CD4-positive, alpha-beta T cell treated with Interleukin-6 at 100 ng/mL for 8 hours (primary cell): ENCODE measurements at regions not wholly inside any gene's neighbourhood (a gene's known extent, or its start where the extent isn't known, plus 50 kb on each side); places are given as distances from the start of the nearest gene placed in this dataset.
"Not testable (repeated sequence)": the region's sequence is repeated elsewhere in the genome, so short reads cannot be mapped to it uniquely, and the experiment has no call there.

Experiments
- DNase-seq: peaks from one replicate; pipeline ENCODE4 v3.0.0-alpha.2; 2020; ENCODE audit warnings: mixed read lengths, low spot score

DNA sequence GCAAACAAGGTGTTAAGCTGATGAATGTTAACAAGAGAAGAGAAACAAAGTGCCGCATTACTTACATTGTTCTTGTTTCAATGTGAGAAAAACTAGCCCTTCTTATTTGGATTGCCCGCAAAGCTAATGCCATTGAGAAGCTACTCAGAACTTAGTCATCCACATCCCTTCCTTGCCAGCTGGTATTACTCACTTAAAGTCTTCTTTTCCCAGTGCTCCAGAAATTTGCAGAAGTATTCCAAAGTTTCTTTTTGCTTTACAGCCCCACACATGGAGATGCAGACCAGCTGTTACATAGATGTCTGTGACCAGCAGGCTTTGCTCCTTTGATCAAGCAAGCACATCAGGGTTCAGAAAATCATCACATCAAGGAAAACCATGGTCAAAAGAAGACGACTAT, 529.0 kb downstream of the TBC1D32 start:
- no peak for DNase-seq

DNA sequence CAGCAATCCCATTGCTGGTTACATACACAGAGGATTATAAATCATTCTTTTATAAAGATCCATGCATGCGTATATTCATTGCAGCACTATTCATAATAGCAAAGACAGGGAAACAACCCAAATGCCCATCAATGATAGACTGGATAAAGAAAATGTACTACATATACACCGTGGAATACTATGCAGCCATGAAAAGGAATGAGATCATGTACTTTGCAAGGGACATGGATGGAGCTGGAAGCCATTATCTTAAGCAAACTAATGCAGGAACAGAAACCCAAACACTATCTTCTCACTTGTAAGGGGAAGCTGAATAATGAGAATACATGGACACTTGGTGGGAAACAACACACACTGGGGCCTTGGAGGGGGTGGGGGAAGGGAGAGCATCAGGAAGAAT, 529.7 kb downstream of the TBC1D32 start:
- DNase-seq, result no peak

DNA sequence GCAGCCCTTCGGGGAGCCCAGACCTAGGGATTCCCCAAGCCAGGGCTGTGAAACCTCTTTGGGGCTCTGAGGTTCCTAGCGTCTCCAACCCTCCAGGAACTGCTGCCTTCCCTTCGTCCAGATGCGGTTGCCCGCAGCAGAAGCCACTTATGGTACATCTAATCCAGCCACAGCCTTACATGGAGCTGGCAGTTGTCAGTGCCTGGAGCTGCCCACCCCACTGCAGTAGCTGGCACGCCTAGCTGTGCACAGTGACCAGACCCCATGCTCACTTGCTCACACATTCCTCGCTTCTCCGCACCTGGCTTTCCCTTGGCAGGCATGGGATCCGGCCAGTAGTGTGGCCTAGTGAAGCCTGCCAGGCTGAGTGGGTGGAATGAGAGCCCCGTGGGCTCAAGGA, 547.6 kb downstream of the TBC1D32 start:
- no peak for DNase-seq

DNA sequence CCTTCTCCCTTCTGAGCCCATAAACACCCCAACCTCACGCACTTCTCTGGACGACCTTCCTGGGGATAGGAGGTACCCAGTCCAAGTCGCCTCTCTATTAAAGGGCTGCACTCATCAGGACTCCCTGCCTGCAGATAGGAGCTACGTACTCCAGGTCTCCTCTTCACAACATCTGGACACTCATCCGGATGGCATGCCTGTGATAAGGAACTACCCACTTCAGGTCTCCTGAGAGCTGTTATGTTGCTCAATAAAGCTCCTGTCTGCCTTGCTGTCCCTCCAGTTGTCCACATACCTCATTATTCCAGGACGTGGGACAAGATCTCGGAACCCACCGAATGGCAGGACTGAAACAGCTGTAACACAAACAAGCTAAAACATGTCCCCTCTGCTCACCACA, 548.0 kb downstream of the TBC1D32 start:
- no peak for DNase-seq

DNA sequence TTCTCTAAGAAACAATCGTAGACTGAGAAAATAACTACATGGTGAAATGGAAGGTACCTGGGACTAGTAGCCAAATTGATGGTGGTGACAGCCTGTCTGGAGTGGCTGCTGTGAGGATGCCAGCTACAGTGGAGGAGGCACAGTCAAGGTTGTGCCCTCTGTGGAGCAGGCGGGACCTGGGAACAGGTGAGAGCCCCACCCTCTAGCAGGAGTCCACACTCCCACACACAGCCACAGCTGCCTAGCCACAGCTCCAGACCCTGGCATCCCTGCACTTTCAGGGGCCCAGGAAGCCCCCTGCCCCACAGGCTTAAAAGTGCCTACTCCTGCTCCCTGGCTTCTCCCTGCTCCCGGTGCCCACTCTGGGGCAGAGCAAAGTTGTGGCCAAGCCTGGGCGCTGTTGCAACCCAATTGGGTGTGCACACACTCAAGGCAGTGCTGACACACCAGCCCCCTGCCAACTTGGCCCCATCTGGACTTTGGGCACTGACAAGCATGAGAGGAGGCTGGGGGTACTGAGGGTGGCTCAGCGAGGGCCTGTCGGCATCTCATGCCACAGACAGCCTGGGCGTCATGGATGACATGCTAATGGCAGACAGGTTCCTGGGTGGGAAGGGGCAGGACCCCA, 548.7 kb downstream of the TBC1D32 start:
- DNase-seq, result no peak

DNA sequence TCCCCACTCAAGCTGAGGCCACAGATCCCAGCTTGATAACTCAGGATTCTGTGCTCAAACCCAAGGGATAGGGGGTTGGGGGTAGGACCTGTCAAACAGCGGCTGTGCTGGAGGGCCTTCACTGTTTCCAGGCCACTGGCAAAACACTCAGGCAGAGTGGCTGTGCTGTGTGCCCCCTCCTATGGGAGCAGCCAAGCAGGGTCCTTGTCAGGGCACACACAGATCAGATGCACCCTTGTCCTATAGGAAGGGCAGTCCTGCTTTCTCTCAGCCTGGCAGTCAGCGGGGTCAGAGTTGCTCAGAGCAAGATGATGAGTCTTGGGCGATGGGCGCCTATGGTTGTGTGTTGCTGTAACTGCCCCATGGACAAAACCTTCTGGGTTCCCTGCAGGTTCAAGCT, 554.8 kb downstream of the TBC1D32 start:
- DNase-seq, result no peak

DNA sequence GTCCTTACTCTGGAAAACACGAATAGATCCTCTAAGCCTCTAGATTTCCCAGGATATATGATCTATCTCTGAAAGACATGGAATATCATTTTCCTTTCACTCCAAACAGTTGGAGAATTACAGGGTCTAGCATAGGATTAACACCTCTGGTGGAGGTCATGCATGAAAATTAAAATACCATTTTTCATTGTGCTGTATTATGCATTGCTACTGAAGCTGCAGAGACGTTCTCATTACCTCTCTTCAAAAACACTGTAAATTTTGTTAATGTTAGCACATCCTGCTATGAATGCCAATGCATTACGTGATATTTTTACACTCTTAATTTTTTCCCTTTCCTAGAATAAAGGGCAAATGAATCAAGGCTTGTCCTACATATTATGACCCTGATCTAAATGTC, 558.6 kb downstream of the TBC1D32 start:
- DNase-seq, result no peak

DNA sequence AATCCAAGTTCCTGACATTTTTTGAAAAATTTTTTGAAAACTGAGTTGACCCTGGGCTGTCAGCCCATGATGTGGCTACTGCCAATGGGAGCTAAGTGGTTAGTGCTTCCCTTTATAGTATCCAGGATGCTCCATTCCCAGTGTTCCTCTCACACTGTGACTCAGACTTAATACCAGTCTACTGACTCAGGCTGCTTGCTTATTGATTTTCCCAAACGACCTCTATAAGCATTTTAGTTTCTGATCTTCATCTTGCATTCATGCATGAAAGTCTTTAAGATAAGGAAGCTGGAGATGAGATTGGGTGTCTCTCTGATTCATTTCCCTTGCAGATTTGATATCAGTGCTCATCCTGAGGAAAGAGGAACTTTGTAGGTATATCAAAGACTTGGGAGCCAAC, 560.0 kb downstream of the TBC1D32 start:
- no peak for DNase-seq

DNA sequence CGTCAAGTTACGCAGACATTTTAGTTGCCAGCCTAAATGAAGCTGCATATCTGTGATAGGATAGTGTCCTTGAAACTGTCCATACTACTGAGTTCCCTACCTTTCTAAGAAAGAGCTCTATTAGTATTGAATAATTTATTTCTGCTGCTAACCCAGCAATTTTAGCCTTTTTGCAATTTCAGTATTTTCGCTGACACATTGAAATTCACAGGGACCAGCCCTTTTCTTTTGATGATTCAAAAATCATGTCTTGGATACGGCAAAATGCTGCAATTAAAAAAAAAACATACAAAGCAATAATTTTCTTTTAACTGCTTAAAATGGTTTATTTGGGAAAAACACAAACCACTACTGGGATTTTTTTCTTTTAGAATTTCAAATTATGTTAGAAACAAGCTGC, 563.3 kb downstream of the TBC1D32 start:
- no peak for DNase-seq

DNA sequence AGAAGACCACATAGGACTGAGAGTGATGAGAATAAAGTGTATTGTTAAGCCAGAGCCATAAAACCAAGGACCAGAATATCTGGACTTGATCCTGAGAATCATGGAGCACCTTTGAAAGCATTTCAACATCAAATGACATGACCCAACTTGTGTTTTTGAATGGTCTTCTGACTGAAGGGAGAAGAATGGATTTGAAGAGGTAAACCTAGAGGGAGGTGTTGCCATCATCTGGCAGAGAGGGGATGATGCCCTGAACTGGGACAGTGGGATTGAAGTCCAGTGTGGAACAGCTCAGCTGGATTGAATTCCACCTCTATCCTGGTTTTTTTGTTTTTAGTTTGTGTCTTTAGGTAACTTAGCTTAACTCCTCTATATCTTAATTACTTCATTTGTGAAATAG, 570.0 kb downstream of the TBC1D32 start:
- DNase-seq, result no peak

DNA sequence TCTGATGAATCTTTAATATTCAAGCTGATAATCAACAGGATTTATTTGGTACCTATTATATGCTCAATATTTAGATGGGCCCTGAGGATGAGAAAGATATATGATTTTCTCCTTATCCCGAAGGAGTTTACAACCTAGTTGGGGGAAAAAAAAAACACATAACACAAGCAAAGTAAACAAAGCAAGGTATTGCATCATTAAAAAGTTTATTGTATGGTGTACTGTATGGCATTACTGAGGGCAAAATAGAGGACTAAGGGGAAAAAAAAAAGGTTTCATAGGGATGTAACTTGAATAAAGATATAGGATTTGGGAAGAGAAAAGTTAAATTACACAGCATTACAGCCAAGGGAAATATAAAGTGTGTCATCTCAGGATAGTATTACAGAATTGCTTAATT, 574.7 kb downstream of the TBC1D32 start:
- DNase-seq, result no peak

DNA sequence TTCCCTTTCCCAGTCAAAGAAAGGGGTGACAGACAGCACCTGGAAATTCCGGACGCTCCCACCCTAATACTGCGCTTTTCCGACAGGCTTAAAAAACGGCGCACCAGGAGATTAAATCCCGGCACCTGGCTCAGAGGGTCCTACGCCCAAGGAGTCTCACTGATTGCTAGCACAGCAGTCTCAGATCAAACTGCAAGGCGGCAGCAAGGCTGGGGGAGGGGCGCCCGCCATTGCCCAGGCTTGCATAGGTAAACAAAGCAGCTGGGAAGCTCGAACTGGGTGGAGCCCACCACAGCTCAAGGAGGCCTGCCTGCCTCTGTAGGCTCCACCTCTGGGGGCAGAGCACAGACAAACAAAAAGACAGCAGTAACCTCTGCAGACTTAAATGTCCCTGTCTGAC, 585.7 kb downstream of the TBC1D32 start:
- DNase-seq, result not testable (repeated sequence)

DNA sequence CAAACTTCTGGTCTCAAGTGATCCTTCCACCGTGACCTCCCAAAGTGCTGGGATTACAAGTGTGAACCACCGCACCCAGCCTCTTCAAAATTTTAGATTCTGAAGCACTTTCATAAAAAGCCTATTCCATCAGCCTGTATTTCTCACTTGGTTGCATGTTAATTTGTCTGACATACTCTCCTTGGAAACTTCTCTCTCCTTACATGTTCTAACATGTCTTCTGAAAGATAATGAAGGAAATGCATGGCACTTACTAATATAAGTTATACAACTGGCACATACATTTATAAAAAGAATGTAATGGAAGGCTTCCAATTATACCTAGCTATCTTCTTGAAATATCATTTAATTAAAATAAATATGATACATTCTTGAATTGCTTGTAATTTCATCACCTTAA, 597.5 kb downstream of the TBC1D32 start:
- no peak for DNase-seq

DNA sequence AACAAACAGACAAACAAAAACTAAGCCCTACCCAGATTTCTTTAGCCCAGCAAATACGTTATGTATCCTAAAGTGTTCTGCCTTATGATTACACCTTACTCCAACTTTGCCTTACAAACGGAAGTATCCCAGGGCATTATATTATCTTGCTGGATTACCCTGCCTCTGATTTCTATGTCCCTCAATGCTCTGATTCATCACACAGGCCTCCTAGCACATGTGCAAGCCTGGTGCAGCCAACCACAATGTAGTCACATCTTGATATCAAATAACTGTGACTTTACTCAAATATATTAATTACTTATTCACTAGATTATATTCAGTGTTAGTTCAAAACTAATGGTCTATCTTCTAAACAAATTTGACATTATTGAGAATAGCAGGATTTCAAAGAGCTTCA, 598.6 kb downstream of the TBC1D32 start:
- no peak for DNase-seq

DNA sequence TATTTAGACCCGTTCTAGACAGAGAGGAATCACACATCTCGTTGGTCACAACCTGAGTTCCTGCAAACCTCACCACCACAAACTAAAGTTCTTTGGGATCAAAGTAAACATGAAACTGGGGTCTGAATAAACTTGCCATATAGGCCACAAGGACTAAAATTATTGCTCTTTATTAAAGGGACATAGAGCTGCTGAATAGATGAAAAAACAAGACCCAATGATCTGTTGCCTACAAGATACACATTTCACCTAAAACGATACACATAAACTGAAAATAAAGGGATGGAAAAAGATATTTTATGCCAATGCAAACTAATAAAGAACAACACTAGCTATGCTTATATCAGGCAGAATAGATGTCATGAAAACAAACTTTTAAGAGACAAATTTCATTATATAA, 623.0 kb downstream of the TBC1D32 start:
- DNase-seq, result no peak

DNA sequence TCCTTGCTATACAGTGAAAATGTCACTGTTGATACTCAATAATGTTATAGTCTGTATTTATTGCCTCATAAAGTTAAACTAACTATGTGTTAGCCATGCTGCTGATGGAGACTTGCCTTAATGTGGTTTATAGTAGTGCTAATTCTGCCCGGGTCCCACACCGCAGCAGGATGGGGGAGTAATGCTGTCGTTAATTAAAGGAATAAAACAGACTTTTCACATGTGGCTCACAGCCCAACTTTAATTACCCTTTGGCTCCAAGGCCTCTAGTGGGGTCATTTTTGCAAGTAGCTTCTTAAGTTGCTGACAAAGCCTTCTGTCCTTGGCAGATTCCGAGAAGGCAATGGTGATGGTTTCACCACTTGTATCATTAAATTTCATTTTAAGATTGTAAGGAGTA, 634.3 kb downstream of the TBC1D32 start:
- DNase-seq, result no peak

DNA sequence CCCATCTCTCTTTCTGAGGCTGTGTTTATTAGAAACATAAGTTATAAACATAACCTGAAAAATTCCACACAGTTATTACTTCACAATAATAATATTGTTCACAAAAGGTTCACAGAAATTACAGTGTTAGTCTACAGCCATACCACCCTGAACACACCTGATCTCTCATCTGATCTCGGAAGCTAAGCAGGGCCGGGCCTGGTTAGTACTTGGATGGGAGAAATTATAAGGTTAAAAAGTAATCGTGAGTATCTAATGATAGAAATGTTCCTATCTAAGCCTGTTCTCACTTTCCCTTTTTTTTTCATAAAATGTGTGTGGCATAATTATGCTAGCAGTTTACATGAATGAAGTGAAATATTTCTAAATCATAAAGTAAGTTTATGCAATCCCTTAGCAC, 647.8 kb downstream of the TBC1D32 start:
- DNase-seq, result no peak

DNA sequence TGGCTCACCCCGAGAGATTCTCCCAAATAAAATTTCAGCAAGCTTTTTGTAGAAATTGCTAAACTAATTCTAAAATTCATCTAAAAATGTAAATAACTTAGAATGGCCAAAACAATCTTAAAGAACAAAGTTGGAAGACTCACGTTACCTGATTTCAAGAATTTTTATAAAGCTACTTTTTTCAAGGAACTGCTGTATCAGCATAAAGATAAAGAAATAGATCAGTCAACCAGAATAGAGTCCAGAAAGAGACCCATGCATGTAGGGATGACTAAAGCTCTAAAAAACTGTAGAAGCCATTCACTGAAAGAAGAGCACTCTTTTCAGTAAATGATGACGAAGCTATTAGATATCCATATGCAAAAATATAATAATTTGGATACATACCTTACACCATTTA, 652.1 kb downstream of the TBC1D32 start:
- DNase-seq, result no peak

DNA sequence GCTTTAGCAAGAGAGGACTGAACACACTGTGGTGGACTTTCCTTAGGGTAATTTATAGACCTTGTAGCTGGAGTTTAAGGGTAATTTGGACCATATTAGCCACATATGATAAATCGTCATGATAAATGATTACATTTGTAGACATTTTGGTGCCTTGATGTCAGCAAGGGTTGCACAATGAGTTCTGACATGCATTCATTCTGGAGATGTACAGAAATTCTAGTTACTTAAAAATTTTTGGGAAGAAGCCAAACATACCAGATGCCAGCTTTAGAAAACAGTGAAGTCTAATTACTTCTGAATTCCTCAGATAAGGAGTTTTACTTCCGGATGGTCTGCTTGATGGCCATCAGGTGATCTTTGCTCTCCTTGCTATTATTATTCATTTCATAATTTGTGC, 653.1 kb downstream of the TBC1D32 start:
- no peak for DNase-seq

DNA sequence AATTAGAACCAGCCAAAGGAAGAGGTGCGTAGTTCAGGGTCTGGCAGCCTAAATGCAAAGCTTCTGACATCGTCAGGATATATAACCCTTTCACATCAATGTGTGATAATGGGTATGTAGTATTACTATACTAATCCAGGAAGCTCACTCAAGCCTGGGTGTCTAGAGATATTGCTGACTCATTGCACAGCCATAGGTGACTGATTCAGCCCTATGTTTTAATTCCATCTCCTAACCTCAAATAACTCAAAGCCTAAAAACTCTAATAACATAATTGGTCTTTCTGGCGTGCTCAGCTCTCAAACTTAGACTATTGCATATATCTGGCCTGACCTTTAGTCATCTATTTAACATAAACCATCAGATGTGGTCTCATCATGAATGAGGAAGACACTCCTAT, 658.4 kb downstream of the TBC1D32 start:
- no peak for DNase-seq

DNA sequence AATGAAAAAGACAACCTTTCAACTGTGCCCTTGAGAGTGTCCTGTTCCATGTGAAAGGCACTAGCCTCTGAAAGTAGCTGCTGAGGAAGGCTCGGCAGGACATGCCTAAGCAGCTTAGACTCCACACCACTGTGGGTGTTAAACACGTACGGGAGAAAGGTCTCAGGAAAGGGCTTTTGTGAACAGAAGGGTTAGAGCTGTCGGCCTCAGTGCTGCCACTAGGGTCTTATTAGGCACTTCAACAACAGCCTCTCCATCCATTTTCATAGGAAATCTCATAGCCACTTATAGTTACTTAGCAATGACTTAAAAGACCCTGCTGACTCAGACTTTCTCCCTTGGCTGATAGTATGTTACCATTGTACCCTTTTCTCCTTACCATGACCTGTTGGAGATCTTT, 662.8 kb downstream of the TBC1D32 start:
- no peak for DNase-seq

DNA sequence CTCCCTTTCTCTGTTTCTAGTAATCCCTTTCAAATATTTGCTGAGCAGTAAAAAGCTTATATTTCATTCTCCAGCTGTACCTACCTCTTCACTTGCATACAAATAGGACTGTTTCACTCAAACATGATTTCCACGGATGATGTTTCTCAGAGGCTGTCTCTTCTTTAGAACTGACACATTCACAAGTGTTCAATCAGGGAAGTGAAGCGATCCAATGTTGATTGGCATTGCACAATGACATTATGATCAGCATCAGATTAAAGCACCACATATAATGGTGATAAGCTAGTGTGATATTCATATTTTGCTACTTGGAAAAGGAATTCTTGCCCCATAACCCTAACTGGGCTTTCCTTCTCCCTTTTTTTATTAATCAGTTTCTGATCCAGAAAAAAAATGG, 681.8 kb downstream of the TBC1D32 start:
- DNase-seq, result no peak

DNA sequence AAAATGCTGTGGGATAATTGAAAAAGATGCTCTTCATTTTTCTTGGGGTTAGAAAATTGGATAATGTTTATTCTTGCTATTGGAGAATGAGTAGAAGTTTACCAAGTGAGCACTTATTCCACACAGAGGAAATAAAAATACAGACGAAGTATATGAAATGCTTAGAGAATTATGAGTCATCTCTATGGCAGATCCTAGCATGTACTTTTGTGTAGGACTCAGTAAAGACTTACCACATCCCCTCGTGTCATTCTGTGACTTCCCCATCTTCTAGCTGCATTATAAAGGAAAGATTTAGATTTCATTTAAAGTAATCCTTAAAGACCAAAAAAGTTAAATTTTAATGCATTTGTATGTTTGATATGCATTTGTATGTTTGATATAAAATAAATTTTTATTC, 685.6 kb downstream of the TBC1D32 start:
- no peak for DNase-seq

DNA sequence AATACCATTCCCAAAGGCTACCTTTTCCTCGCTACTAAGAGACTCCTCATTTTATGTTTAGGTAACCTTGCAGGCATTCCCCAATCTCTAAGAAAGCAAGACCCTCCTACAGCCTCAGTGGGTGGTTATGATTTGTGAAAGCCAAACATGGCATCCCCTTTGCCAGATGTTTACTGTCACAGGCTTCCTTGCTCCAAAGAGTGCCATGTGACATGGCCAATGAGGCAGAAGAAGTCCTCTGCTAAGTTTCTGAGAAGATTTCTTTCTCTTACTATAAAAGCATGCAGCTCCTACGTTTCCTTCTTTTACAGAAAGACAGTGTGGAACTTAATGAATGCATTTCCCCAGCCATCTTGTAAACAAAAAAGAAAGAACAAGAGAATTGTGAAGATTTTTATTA, 688.2 kb downstream of the TBC1D32 start:
- no peak for DNase-seq

DNA sequence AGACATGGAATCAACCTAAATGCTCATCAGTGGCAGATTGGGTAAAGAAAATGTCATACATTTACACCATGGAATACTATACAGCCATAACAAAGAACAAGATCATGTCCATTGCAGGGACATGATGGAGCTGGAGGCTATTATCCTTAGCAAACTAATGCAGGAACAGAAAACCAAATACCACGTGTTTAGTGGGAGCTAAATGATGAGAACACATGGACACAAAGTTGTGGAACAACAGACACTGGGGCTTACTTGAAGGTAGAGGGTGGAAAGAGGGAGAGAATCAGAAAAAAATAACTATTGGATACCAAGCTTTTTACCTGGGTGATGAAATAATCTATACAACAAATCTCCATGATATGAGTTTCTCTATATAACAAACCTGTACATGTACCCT, 701.3 kb downstream of the TBC1D32 start:
- DNase-seq, result no peak
